Right forelimb (tissue), 1 donor: ENCODE measurements at regions not wholly inside any gene's neighbourhood (a gene's known extent, or its start where the extent isn't known, plus 50 kb on each side); places are given as distances from the start of the nearest gene placed in this dataset.

Experiments
- DNase-seq: peaks from one replicate; pipeline ENCODE4 v3.0.0-alpha.2; 2018

DNA sequence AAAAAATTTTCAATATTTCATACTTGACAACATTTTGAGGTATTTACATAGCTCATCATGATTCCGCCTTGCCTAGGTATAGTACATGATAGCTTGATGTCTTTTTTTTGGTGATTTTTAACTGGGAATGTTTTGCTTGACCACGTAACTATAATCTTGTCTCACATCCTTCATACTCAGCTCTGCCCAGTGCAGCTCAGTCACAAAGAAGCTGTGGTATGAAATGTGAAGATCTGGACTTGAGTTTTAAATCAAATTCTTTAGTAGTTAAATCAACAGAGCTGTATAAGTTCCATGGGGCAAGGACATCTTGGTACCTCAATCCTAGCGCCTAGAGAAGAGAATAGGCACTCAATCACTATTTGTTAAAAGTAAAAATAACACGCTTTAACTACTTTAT lies 276.3 kb upstream of the DKK2 start:
- no peak for DNase-seq

DNA sequence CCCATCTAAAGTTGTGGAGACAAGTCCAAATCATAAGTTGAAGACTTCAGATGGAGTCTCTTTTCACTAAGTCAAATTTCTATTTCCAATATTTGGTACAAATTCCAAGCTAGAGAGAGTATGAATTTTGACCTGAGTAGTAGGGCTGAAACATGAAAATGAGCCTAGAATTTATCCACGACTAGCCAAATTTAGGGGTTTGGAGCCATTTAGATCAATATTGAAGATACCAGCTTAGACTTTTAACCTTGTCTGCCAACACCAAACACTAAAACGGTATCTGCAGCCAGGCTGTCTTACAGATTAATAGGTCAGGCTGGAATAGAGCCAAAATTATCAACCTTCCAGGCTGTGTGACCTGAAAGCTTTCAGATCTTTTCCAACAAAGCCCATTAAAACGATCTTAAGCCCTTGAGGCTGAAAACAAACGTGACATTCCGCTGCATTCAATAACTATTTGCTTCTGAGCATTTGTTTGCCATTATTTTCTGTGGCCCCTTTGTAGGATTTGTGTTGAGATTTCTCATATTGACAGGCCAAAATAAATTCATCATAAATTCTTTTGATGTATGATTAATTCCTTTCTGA lies 268.7 kb upstream of the DKK2 start:
- DNase-seq, result no peak

DNA sequence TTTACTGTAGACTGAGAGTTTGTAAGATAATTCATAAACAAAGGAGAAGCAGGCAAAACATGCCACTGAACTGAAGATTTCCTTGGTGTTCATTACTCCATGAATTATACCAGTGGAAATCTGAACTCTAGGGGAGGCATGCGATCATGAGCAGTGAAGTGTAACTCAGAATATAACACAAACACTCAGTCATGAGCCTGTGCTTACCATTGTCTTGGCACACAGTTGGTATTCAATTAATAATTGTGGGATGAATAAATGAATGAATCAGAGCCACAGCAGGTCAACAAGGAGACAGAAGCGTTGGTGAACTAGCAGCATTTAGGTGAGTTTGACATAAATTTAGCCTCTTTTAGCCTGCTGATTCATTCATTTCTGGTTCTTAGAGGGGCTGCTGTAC lies 263.5 kb upstream of the DKK2 start:
- no peak for DNase-seq

DNA sequence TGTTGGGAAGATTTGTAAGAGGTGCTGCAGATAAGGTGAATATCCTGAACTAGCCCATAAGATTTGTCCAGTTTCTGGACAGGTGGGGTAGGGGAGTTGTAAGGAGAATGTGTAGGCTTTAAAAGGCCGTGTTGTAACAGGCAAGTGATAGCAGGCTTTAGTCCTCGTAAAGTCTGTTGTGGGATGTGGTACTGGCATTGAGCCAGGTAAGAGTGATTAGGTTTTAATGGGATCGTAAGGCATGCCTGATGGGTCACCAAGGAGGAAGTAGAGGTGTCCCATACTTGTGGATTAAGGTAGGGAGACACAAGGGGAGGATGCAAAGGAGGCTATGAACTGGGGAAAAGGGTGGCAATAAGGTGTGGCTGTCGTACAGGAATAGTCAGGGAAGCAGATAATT lies 256.9 kb upstream of the DKK2 start:
- no peak for DNase-seq

DNA sequence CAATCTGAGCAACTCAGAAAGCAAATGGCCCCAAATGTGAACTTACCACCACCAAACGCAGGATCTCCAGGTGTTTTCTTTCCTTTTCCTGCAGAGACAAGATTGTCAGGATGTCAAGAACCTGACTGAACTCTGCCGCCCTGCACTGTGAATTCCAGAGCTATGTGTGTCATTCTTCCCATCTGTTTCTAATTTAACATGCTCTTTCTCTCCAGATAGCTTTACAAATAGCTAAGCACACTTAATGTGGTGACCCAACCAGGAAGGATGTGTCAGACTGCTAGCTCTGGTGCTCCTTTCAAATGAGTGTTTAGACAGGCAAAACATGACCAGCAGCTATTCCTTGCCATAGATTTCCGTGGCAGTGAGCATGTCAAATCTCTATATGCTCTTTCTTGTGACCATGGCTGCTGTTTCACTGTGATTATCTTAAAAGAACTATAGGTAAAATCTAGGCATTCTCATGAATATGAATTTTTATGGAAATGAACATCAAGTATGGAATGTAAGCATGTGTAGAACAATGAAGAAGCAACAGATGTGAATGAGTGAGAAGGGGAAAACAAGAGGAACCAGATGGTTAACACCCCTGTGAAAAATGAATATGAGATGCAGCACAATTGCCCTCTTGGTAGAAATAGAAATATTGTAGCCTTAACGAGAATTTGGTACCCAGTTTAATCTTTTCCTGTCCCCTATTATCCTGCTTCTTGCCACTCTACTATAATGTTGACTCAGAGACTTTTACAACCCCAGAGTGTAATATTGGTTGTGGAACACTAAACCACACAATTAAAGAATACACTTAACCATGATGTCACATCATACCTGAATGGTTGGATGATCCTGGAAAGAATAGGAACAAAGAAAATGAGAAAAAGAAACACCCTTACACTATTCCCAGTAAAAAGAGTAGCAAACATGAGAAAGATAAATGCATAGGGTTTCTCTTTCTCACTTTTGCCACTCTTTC lies 247.8 kb upstream of the DKK2 start:
- no peak for DNase-seq

DNA sequence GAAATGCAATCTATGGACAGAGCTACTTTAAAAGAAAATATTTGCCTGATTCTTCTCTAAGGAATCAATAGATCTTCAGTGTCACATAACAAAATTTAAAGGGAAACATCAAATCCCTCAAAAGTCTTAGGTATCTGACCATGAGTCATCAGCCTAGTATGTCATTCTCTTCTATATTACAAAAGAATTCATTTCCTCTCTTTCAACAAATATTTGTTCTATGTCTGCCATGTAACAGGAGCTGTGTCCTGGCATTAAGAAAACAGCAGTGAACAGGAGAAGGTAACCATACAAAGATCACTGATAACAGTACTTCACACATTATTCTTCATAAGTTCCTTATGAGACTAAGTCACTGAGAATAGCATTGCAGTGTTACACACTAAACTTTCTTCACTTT lies 243.6 kb upstream of the DKK2 start:
- no peak for DNase-seq

DNA sequence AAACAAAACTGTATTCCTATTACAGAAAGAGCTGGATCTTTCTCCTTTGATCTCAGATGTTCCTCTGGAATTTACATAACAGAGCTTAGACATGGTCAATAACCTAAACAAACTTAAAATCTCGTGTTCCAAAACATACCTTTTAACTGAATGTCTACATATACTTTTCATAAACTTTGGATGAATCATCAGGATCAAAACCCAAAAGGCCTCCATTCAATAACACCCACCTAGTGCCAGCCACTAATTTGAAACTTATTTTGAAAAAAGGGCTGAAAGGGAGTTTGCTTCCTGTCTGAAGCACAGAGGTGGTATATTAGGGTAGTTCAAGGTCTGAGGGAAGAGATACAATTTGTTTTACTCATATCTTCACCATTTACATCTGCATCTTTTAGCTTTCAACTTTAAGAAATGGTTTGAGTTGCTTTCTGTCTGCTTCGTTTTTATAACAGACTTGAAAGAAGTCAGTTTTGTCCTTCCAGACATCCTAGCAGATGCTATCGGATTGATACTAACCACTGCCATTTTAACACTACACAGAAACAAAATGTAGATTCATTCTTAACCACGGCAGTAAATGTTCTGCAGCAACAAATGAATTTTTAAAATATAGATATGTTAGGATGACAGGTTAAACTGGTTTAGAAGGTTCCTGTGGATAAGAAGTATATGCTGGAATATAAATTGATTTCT lies 242.8 kb upstream of the DKK2 start:
- no peak for DNase-seq

DNA sequence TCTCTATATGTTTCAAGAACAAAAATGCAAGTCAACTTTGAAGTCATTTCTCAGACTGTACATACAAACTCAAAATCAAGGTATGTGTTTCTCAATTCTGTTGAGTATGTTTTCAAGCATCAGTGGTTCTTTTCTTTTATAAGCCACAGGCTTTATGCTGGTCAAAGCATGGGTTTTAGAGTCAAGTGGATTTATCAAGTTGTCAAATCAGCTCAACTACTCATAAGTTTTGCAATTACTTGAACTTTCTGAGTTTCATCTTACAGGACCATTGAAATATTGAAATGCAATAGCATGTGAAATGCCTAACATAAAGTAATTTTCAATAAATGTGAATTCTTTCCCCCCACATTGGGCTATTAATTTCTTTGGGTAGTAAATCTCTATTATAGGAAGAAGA lies 239.9 kb upstream of the DKK2 start:
- DNase-seq, result no peak

DNA sequence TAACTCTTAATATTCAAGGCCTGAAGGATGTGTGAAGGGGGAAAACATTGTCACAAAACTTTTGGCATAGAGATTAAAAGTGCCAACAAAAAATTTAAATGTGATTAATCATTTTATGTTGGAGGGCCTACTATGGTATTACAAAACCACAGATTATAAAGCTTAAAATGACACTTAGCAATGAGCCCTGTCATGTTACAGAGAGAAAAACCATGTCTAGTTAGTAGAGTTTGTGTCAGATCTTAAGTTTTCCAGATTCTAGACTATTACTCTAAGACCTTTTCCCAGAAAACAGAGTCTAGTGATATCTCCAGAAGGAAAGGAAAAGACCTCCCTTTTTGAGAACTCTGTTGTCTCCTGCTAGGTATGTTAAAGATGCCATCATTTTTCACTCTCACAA lies 239.1 kb upstream of the DKK2 start:
- DNase-seq, result no peak

DNA sequence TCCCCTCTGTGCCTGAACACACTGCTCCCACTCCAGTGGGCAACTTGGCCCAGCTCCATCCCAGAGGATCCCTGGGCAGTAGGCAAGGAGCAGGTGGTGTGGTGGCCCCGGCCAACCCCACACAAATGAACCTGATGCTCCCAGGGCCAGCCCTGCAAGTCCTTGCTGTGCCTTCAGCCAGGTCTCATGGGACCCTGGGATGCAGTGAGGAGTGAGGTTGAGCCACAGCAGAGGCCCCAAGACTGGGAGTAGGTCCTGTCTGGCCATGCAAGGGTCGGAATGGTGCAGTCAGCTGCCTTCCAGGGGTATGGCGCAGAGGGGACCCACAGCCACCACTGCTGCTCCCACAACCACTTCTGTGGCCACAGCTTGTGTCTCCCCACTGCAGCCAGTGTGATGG lies 234.5 kb upstream of the DKK2 start:
- no peak for DNase-seq

DNA sequence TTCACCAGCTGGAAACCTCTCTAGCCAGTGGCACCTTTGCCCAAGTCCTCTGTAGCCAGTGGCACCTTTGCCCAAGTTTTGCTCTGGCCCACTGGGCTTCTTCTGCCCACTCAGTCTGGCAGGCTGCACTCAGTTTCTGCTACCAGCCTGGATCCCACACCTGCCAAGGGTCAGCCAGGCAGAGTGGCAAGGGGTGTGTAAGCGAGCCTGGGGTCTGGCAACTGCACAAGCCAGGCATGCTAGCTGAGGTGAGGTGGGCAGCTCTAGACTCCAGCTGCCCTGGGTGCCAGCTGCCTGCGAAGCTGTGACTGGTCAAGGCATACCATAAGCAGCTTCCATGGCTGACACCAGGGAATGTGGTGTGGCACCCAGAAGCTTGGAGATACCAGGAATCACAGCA lies 233.1 kb upstream of the DKK2 start:
- no peak for DNase-seq

DNA sequence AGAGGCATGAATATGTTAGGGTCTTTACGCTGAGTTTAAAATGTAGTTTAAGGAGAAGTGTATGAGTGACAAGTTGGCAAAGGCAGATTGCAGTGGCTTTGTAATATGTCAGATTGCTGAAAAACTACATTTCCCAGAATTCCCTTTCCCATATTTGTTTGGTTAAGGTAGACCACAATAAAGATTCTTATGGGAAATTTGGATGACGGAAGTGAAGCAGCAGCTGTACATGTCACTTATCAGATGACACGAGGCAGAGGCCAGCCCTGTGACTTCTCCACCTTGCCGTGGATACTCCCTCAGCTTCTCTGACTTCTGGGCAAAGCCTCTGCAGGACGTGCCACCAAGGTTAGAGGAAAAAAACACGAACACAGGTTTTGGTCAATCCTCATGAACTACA lies 229.7 kb upstream of the DKK2 start:
- no peak for DNase-seq

DNA sequence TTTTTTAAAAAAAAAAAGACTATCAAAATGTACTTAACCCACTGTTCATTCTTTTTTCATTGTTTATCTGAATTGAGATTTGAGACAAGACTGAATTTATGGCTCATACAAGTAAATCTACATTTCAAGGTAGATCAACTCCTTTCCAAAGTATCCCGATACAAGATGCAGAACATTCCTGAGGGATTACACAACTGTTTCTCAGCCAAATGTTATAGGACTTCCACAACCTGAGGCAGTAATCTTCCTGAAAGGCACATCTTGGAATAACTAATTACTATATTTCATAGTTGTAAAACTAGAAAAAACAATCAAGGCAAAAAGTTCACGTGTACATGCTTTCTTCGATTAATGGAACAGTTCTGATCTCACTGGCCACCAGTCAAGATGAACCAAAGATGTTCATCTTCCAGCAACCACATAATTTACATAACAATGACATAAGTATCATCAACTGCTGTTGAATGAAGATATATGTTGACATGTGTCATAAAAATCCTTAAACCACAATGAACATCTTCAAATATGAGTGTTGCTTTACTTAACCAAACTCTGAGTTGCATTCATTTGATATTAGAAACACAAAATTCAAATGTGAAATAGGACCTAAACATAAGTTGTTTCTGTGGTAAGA lies 225.2 kb upstream of the DKK2 start:
- no peak for DNase-seq

DNA sequence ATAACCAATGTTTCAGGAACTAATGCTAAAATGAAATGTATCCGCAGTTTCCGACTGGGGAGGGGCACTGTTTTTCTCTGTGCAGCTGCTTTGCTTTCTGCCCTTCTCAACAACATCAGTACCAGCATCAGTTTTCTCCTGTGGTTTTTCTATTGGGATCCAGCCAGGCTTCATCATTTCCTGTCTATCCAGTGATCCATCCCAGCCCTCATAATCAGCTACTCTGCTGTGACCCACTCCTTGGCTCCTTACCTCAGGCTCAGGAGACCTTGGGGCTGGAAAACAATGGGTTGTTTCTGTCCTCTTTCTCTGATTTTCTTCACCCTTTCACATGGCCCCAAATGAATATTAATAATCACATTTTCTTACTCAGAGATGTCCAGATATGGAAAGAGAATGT lies 222.2 kb upstream of the DKK2 start:
- DNase-seq, result no peak

DNA sequence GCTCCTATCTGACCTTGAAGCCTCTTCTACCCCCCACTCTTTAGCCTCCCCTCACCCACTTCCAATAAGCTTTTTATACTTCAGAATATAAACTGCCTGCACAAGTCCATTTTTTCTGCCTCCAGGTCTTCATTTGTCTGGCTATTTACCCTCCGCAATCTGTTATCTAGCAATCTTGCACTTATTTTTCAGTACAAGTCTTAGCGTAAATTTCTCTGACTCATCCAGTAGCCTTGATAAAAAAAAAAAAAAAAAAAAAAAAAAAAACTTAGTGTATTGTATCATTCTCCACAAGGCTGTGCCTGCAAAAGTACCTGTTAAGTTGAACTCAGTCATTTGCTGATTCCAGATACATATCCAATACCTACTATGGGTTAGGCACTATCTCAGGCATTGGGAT lies 219.5 kb upstream of the DKK2 start:
- no peak for DNase-seq

DNA sequence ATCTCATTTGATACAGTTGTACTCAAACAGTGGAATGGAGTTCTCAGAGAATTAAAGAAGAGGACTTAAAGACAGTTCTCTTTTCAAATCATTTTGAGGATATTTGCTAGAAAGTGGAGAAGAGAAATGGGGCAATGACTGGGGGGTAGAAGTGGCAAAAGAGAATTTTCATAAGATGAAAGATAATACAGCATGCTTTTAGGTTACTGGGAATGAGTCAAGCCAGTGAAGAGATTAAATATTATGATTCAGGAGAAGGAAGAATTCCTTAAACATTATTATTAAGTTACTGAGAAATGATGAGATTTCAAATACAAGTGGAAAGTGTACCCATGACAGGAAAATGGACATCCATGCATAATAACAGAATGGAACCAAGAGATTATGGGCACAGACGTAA lies 219.0 kb upstream of the DKK2 start:
- no peak for DNase-seq

DNA sequence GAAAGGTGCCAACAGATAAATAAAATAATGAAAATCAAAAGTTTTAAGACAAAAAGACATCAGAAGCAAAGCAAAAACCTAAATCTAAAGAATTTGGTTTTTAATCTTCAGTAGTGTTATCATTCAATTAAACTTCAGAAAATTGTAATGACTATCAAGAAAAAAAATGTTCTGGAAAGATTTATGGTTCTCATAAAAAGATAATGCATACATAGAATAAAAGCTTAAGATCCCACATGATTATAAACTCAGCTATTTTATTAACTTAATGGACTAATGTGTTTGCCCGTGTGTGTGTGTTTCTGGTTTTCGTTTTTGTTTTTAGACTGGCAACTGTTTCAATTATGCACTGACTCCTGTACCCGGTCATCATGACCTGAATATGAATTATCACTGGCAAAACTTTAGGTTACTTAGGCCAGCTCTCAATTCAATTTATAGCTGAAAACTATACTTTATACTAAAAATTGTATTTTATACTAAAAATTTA lies 217.5 kb upstream of the DKK2 start:
- no peak for DNase-seq

DNA sequence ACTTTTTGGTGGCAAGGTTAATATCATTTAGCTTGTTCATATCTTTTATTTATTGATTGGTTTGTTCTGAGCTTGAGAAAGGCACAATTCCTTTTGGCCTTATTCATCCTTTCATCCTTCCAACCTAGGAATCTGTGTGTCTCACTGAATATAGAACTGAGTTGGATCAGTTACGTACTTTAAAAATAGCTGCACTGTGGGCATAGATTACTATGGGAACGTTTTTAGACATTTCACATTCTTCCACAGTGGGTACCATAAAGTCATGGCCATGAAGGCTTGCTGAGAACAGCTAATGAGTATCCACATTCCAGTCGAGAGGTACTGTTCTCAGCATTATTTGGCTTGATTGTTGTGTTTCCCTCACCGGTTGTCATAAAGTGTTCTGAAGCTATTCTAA lies 217.0 kb upstream of the DKK2 start:
- DNase-seq, result no peak

DNA sequence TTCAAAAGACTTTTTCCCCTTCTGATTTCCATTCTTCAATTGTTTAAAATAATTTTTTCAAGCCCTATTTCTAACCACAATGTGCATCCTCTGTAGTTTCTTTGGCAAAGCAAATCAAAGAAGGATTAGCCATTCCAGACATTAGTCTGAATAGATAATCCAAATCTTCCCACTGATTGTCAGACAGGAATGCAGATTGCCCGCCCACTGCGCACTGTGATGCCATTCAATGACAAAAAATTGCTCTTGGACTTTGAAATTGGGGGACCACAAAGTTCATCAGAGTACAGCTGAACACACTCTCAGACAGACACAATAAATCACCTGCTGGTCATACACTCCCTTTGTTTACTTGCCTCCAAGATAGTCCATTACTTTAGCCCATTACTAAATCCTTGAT lies 216.5 kb upstream of the DKK2 start:
- DNase-seq, result no peak

DNA sequence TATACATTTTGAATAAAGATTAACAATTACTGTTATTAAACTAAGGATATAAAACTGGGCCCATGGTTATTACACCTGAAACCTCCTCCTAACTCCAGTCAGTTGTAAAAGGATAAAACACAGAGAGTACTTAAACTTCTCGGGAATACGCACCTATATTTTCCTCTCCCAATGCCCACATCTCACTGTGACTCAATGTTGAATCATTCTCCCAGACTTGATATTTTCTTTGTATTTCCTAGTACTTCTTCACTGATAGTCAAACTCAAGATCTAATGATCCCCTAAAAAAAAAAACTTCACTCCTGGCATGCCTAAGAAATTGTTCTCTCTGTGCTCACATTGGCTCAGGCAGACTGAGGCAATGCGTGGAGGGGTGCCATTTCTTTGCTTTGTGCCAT lies 212.5 kb upstream of the DKK2 start:
- DNase-seq, result no peak

DNA sequence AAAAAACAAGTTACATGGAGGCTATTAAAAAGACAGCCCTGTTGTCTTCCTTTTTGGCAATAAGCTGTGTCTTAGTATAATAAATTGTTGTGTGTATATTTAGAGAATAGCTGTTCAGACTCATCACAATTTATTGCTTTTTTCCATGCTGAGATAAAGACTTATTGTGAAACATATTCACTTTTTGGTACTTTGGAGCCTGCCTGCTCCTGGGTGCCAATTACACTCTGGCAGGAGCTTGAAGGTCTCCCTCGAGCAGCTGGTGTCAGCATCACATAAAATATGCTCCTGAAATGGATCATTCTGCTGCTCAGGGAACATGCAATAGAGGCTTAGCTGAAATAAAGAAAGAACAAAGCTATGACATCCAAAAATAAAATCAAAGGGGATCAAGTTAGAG lies 211.6 kb upstream of the DKK2 start:
- no peak for DNase-seq

DNA sequence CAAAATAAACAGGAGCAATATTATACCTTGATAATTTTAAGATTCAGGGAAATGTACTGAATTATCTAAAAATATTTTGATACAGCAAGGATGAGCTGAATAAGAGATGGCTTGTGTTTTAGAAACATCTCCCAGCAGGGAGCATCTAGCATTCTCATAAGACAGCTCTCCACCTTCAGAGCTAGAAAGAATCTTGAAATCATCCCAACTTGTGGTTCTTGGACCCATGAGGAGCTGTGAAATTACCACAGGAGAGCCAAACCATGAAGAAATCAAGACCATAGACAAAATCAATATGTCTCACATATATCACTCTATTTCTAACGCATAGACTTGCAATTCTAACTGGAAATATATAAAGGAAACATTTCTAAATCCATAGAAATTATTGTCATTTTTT lies 210.6 kb upstream of the DKK2 start:
- no peak for DNase-seq

DNA sequence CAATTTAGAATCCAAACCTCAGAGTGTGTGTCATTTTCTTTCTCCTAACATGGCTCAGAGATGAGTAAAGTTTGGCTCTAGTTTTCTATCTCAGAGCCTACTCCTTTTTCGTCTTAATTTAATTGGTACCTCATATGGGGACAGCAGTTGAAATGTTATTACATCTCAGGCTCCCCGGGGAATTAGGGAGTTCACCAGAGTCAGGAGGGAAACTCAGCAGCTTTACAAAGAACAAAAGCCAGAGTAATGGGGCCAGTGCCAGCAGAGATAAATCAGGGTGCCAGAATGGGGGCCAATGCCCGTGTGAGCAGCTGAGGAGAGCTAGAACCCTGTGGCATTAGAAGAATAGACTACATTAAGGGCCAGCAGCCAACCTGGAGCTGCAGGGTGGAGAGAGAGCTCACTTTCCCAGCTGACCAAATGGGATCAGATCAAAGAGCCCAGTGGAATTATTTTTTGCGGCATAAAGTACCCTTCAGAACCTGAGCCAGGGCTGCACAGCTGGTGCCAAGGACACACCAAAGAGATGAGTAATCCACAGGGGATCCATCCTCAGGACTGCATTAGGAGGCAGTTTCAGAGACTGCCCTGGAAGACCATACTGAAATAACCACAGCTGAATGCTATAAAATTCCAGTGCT lies 207.1 kb upstream of the DKK2 start:
- DNase-seq, result peak; percentile 39
